Left lung (tissue), 4 donors: ENCODE measurements at regions not wholly inside any gene's neighbourhood (a gene's known extent, or its start where the extent isn't known, plus 50 kb on each side); places are given as distances from the start of the nearest gene placed in this dataset.
"Not testable (repeated sequence)": the region's sequence is repeated elsewhere in the genome, so short reads cannot be mapped to it uniquely, and the experiment has no call there.

Experiments
- ATAC-seq: fragments of 200-7000 bp; cut with Tn5 transposase; one replicate; pipeline ENCODE4 v1.9.1; 2020; ENCODE audit warnings: moderate library complexity
- DNase-seq, 4 donors: peaks; one replicate each; pipeline ENCODE4 v3.0.0-alpha.2; 2013 to 2020
- H3K27ac ChIP-seq, 2 donors: fragments of 200-600 bp; sonication (generic) in 1 of 2; one replicate each; pipeline versions ENCODE4 v1.5.0 to v1.8.0; 2020 to 2021
- H3K27me3 ChIP-seq, 2 donors: fragments of 200-600 bp; sonication (generic) in 1 of 2; one replicate each; pipeline versions ENCODE4 v1.5.0 to v1.8.0; 2020 to 2021
- H3K36me3 ChIP-seq, 2 donors: fragments of 200-600 bp; sonication (generic) in 1 of 2; one replicate each; pipeline versions ENCODE4 v1.5.0 to v1.8.0; 2020 to 2021
- H3K4me1 ChIP-seq, 2 donors: fragments of 200-600 bp; one replicate each; pipeline ENCODE4 v1.8.0; 2021
- H3K4me3 ChIP-seq, 2 donors: fragments of 200-600 bp; sonication (generic) in 1 of 2; one replicate each; pipeline versions ENCODE4 v1.5.0 to v1.8.0; 2020 to 2021; ENCODE audit warnings: mild to moderate bottlenecking in 1 of 2
- H3K9me3 ChIP-seq, 2 donors: fragments of 200-600 bp; sonication (generic) in 1 of 2; one replicate each; pipeline versions ENCODE4 v1.5.0 to v1.8.0; 2020 to 2021
- CTCF ChIP-seq, 2 donors: fragments of 200-600 bp; sonication (generic) in 1 of 2; IDR thresholded peaks; one replicate each; pipeline versions ENCODE4 v1.5.0 to v1.8.0; 2021; ENCODE audit warnings: antibody characterized with exemption in 2 of 2
- intact Hi-C, 2 donors: fragments of 100-400 bp; cut with DNase I; formaldehyde crosslinking; loops; one replicate each; pipeline versions ENCODE4 v1.11.2 to v1.14.2; 2022
- donor health status: DM: no; HTN: yes; CAD: no.
- donor health status: DM: no; HTN: no; CAD: no.

- intact Hi-C loops, result no loop called here
- no peak for ATAC-seq
- TF ChIP-seq CTCF (IDR thresholded peaks at IDR 0.05), result no peak
- H3K27ac ChIP-seq, result no peak overlapping the region
- DNase-seq, result no peak
- H3K27me3 ChIP-seq, result no peaks in the 10 kb centered on the region
- H3K9me3 ChIP-seq, result no peaks in the 10 kb centered on the region
- H3K4me3 ChIP-seq, result no peak overlapping the region
- H3K4me1 ChIP-seq, result no peaks in the 10 kb centered on the region
- H3K36me3 ChIP-seq, result no peaks in the 10 kb centered on the region
Observed at GRCh38 chr17:70739065-70739464, 569.7 kb downstream of the KCNJ2 start.

- H3K4me3 ChIP-seq, H3K4me1 ChIP-seq, ATAC-seq, intact Hi-C loops, H3K27me3 ChIP-seq, H3K27ac ChIP-seq, DNase-seq, H3K9me3 ChIP-seq, H3K36me3 ChIP-seq: not testable (repeated sequence)
Observed at GRCh38 chr17:70746574-70746973, 577.2 kb downstream of the KCNJ2 start.

- Histone ChIP-seq H3K36me3 (no peaks in the 10 kb centered on the region), H3K9me3 (no peaks in the 10 kb centered on the region), H3K27me3 (no peaks in the 10 kb centered on the region), H3K4me1 (no peaks in the 10 kb centered on the region), H3K27ac (no peak overlapping the region), H3K4me3 (no peak overlapping the region)
- ATAC-seq (no peak), DNase-seq (no peak)
- no peak for TF ChIP-seq CTCF (IDR thresholded peaks at IDR 0.05)
- intact Hi-C loops, result no loop called here
Observed at GRCh38 chr17:70750983-70751382, 581.7 kb downstream of the KCNJ2 start.

GRCh38 chr17:70752461-70752860 is 583.1 kb downstream of the KCNJ2 start:
- H3K36me3 ChIP-seq, DNase-seq, H3K4me3 ChIP-seq, H3K9me3 ChIP-seq, ATAC-seq, H3K27me3 ChIP-seq, H3K4me1 ChIP-seq, intact Hi-C loops, H3K27ac ChIP-seq: not testable (repeated sequence)

GRCh38 chr17:70752966-70753467 is 583.7 kb downstream of the KCNJ2 start:
- Histone ChIP-seq H3K27me3 (no peaks in the 10 kb centered on the region), H3K4me1 (no peaks in the 10 kb centered on the region), H3K4me3 (no peak overlapping the region), H3K9me3 (no peaks in the 10 kb centered on the region), H3K27ac (no peak overlapping the region), H3K36me3 (no peaks in the 10 kb centered on the region)
- DNase-seq (no peak), ATAC-seq (no peak)
- intact Hi-C loops, result no loop called here
- TF ChIP-seq CTCF (IDR thresholded peaks at IDR 0.05), result no peak

- Histone ChIP-seq H3K36me3 (no peaks in the 10 kb centered on the region), H3K9me3 (no peaks in the 10 kb centered on the region), H3K4me1 (no peaks in the 10 kb centered on the region), H3K27ac (no peak overlapping the region), H3K4me3 (no peak overlapping the region), H3K27me3 (no peaks in the 10 kb centered on the region)
- ATAC-seq (no peak), DNase-seq (no peak)
- intact Hi-C loops, result no loop called here
- TF ChIP-seq CTCF (IDR thresholded peaks at IDR 0.05), result no peak
Observed at GRCh38 chr17:70763018-70763417, 593.7 kb downstream of the KCNJ2 start.
